ENCODE measurements at regions not wholly inside any gene's neighbourhood (a gene's known extent, or its start where the extent isn't known, plus 50 kb on each side); places are given as distances from the start of the nearest gene placed in this dataset.

GRCh38 chr3:63046152-63046551 is 170.9 kb upstream of the CADPS start:
- TF ChIP-seq, protein P1, sequence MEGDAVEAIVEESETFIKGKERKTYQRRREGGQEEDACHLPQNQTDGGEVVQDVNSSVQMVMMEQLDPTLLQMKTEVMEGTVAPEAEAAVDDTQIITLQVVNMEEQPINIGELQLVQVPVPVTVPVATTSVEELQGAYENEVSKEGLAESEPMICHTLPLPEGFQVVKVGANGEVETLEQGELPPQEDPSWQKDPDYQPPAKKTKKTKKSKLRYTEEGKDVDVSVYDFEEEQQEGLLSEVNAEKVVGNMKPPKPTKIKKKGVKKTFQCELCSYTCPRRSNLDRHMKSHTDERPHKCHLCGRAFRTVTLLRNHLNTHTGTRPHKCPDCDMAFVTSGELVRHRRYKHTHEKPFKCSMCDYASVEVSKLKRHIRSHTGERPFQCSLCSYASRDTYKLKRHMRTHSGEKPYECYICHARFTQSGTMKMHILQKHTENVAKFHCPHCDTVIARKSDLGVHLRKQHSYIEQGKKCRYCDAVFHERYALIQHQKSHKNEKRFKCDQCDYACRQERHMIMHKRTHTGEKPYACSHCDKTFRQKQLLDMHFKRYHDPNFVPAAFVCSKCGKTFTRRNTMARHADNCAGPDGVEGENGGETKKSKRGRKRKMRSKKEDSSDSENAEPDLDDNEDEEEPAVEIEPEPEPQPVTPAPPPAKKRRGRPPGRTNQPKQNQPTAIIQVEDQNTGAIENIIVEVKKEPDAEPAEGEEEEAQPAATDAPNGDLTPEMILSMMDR (IDR thresholded peaks at IDR 0.05; ENCODE audit: insufficient read depth, low read length) = no peak
- no peak for TF ChIP-seq POLR2AphosphoS5 (IDR thresholded peaks at IDR 0.05; ENCODE audit: low read depth)
- TF ChIP-seq SPI1 (IDR thresholded peaks at IDR 0.05; ENCODE audit: borderline replicate concordance, low read depth) = no peak
- TF ChIP-seq, protein P2, sequence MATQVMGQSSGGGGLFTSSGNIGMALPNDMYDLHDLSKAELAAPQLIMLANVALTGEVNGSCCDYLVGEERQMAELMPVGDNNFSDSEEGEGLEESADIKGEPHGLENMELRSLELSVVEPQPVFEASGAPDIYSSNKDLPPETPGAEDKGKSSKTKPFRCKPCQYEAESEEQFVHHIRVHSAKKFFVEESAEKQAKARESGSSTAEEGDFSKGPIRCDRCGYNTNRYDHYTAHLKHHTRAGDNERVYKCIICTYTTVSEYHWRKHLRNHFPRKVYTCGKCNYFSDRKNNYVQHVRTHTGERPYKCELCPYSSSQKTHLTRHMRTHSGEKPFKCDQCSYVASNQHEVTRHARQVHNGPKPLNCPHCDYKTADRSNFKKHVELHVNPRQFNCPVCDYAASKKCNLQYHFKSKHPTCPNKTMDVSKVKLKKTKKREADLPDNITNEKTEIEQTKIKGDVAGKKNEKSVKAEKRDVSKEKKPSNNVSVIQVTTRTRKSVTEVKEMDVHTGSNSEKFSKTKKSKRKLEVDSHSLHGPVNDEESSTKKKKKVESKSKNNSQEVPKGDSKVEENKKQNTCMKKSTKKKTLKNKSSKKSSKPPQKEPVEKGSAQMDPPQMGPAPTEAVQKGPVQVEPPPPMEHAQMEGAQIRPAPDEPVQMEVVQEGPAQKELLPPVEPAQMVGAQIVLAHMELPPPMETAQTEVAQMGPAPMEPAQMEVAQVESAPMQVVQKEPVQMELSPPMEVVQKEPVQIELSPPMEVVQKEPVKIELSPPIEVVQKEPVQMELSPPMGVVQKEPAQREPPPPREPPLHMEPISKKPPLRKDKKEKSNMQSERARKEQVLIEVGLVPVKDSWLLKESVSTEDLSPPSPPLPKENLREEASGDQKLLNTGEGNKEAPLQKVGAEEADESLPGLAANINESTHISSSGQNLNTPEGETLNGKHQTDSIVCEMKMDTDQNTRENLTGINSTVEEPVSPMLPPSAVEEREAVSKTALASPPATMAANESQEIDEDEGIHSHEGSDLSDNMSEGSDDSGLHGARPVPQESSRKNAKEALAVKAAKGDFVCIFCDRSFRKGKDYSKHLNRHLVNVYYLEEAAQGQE (IDR thresholded peaks at IDR 0.05; ENCODE audit: insufficient replicate concordance, low read depth) = no peak

Measured in HL-60 (cell line).